Activated CD8-positive, alpha-beta memory T cell treated with anti-CD3 and anti-CD28 coated beads, Interleukin-2, amount 50 U/mL, for 4 hours (primary cell): ENCODE measurements at regions not wholly inside any gene's neighbourhood (a gene's known extent, or its start where the extent isn't known, plus 50 kb on each side); places are given as distances from the start of the nearest gene placed in this dataset.
"Not testable (repeated sequence)": the region's sequence is repeated elsewhere in the genome, so short reads cannot be mapped to it uniquely, and the experiment has no call there.

ENCODE experiments used
- DNase-seq: peaks from one replicate; pipeline ENCODE4 v3.0.0-alpha.2; 2020

- not testable (repeated sequence) for DNase-seq
Observed at GRCh38 chr15:85267158-85267857, 113.1 kb upstream of the AKAP13 start.

GRCh38 chr15:85274315-85275050 is 105.9 kb upstream of the AKAP13 start:
- DNase-seq = no peak

- no peak for DNase-seq
Observed at GRCh38 chr15:85276508-85276907, 103.9 kb upstream of the AKAP13 start.

GRCh38 chr15:85276921-85277320 is 103.5 kb upstream of the AKAP13 start:
- DNase-seq = no peak

GRCh38 chr15:85277847-85278370 is 102.5 kb upstream of the AKAP13 start:
- DNase-seq = no peak

- no peak for DNase-seq
Observed at GRCh38 chr15:85280203-85280602, 100.2 kb upstream of the AKAP13 start.

- no peak for DNase-seq
Observed at GRCh38 chr15:85281293-85281882, 99.0 kb upstream of the AKAP13 start.

GRCh38 chr15:85282504-85283115 is 97.8 kb upstream of the AKAP13 start:
- no peak for DNase-seq

- DNase-seq = not testable (repeated sequence)
Observed at GRCh38 chr15:85283815-85284214, 96.6 kb upstream of the AKAP13 start.

- no peak for DNase-seq
Observed at GRCh38 chr15:85284497-85284896, 95.9 kb upstream of the AKAP13 start.

- DNase-seq = no peak
Observed at GRCh38 chr15:85289677-85290365, 90.6 kb upstream of the AKAP13 start.

GRCh38 chr15:85292583-85292982 is 87.8 kb upstream of the AKAP13 start:
- not testable (repeated sequence) for DNase-seq

GRCh38 chr15:85296615-85297402 is 83.6 kb upstream of the AKAP13 start:
- peak; percentile 68 for DNase-seq

GRCh38 chr15:85297537-85297936 is 82.9 kb upstream of the AKAP13 start:
- DNase-seq = no peak

GRCh38 chr15:85298366-85298765 is 82.0 kb upstream of the AKAP13 start:
- no peak for DNase-seq

GRCh38 chr15:85298941-85299340 is 81.5 kb upstream of the AKAP13 start:
- no peak for DNase-seq

GRCh38 chr15:85302271-85302670 is 78.1 kb upstream of the AKAP13 start:
- DNase-seq = no peak

- no peak for DNase-seq
Observed at GRCh38 chr15:85305050-85305449, 75.4 kb upstream of the AKAP13 start.

GRCh38 chr15:85306946-85307686 is 73.3 kb upstream of the AKAP13 start:
- DNase-seq = no peak

GRCh38 chr15:85307687-85308045 is 72.7 kb upstream of the AKAP13 start:
- DNase-seq = no peak

- DNase-seq = no peak
Observed at GRCh38 chr15:85311647-85312046, 68.8 kb upstream of the AKAP13 start.
